H9 (cell line): ENCODE measurements at regions not wholly inside any gene's neighbourhood (a gene's known extent, or its start where the extent isn't known, plus 50 kb on each side); places are given as distances from the start of the nearest gene placed in this dataset.
A peak's percentile ranks its signal among the peaks of the same experiment; 100 is the strongest.

ENCODE experiments used
- DNase-seq: peaks from one replicate; pipeline ENCODE4 v3.0.0-alpha.2; 2017
- H2AFZ ChIP-seq: one replicate; pipeline ENCODE4 v1.6.1; 2013; ENCODE audit warnings: mild to moderate bottlenecking, low read length, control low read depth, moderate library complexity
- H2AK5ac ChIP-seq: 2 replicates; pipeline ENCODE4 v1.6.1; 2013; ENCODE audit warnings: low read length, control low read depth, mixed read lengths; ENCODE audit not compliant: insufficient read length
- H2BK120ac ChIP-seq: one replicate; pipeline ENCODE4 v1.6.1; 2013; ENCODE audit warnings: low read depth, mild to moderate bottlenecking, low read length, control low read depth, inconsistent platforms; ENCODE audit not compliant: poor library complexity, severe bottlenecking
- H2BK12ac ChIP-seq: 2 replicates; pipeline ENCODE4 v1.6.1; 2013; ENCODE audit warnings: low read length, control low read depth, mixed read lengths, low read depth; ENCODE audit not compliant: insufficient read length
- H2BK15ac ChIP-seq: 2 replicates; pipeline ENCODE4 v1.6.1; 2013; ENCODE audit warnings: low read depth, low read length, control low read depth
- H2BK20ac ChIP-seq: one replicate; pipeline ENCODE4 v1.6.1; 2013; ENCODE audit warnings: low read depth, mild to moderate bottlenecking, low read length, control low read depth, inconsistent platforms; ENCODE audit not compliant: poor library complexity, severe bottlenecking
- H2BK5ac ChIP-seq: 2 replicates; pipeline ENCODE4 v1.6.1; 2013; ENCODE audit warnings: low read length, control low read depth, mixed read lengths; ENCODE audit not compliant: insufficient read length
- H3K14ac ChIP-seq: 2 replicates; pipeline ENCODE4 v1.6.1; 2013; ENCODE audit warnings: low read length, control low read depth; ENCODE audit not compliant: insufficient read depth
- H3K18ac ChIP-seq: 2 replicates; pipeline ENCODE4 v1.6.1; 2013; ENCODE audit warnings: low read depth, mild to moderate bottlenecking, mixed read lengths, low read length, control low read depth; ENCODE audit not compliant: insufficient read length
- H3K23ac ChIP-seq: 2 replicates; pipeline ENCODE4 v1.6.1; 2013; ENCODE audit warnings: low read length, control low read depth, mixed read lengths, low read depth; ENCODE audit not compliant: insufficient read length
- H3K23me2 ChIP-seq: 2 replicates; pipeline ENCODE4 v1.6.1; 2013; ENCODE audit warnings: low read depth, mild to moderate bottlenecking, mixed read lengths, low read length, control low read depth; ENCODE audit not compliant: insufficient read length, poor library complexity, severe bottlenecking
- H3K27ac ChIP-seq: 2 replicates; pipeline ENCODE4 v1.5.1; 2013; ENCODE audit warnings: low read length, control low read depth, mixed read lengths, low read depth; ENCODE audit not compliant: insufficient read length
- H3K27me3 ChIP-seq: 2 replicates; pipeline ENCODE4 v1.6.1; 2013; ENCODE audit warnings: low read length, control low read depth, inconsistent platforms; ENCODE audit not compliant: insufficient read depth
- H3K4ac ChIP-seq: 2 replicates; pipeline ENCODE4 v1.6.1; 2013; ENCODE audit warnings: low read depth, mild to moderate bottlenecking, control low read depth, inconsistent platforms, low read length, moderate library complexity
- H3K4me1 ChIP-seq: 2 replicates; pipeline ENCODE4 v1.6.1; 2013; ENCODE audit warnings: low read length, control low read depth, inconsistent platforms; ENCODE audit not compliant: insufficient read depth
- H3K4me2 ChIP-seq: 2 replicates; pipeline ENCODE4 v1.6.1; 2013; ENCODE audit warnings: low read length, control low read depth, mixed read lengths; ENCODE audit not compliant: insufficient read length, insufficient read depth
- H3K56ac ChIP-seq: 2 replicates; pipeline ENCODE4 v1.6.1; 2013; ENCODE audit warnings: low read depth, mild to moderate bottlenecking, mixed read lengths, low read length, control low read depth; ENCODE audit not compliant: insufficient read length
- H3K79me1 ChIP-seq: 2 replicates; pipeline ENCODE4 v1.6.1; 2013; ENCODE audit warnings: low read depth, mild to moderate bottlenecking, moderate library complexity, low read length, control low read depth, inconsistent platforms; ENCODE audit not compliant: insufficient read depth, poor library complexity, severe bottlenecking
- H3K79me2 ChIP-seq: 2 replicates; pipeline ENCODE4 v1.6.1; 2013; ENCODE audit warnings: low read length, control low read depth, inconsistent platforms; ENCODE audit not compliant: insufficient read depth
- H3K9ac ChIP-seq: 2 replicates; pipeline ENCODE4 v1.6.1; 2013; ENCODE audit warnings: low read length, control low read depth, mixed read lengths; ENCODE audit not compliant: insufficient read length; ENCODE audit errors: extremely low read depth
- H3K9me3 ChIP-seq: one replicate; pipeline ENCODE4 v1.6.1; 2013; ENCODE audit warnings: low read depth, low read length, inconsistent platforms; ENCODE audit not compliant: control insufficient read depth
- H3T11ph ChIP-seq: one replicate; pipeline ENCODE4 v1.6.1; 2013; ENCODE audit warnings: mild to moderate bottlenecking, low read length, control low read depth, inconsistent platforms
- H4K20me1 ChIP-seq: one replicate; pipeline ENCODE4 v1.6.1; 2013; ENCODE audit not compliant: control insufficient read depth, insufficient read length, insufficient read depth
- H4K5ac ChIP-seq: 2 replicates; pipeline ENCODE4 v1.6.1; 2013; ENCODE audit warnings: low read depth, mild to moderate bottlenecking, mixed read lengths, low read length, control low read depth; ENCODE audit not compliant: insufficient read length
- H4K8ac ChIP-seq: replicated peaks from 2 replicates; pipeline ENCODE4 v1.6.1; 2013; ENCODE audit warnings: low read length, control low read depth, mixed read lengths, low read depth; ENCODE audit not compliant: insufficient read length
- H4K91ac ChIP-seq: 2 replicates; pipeline ENCODE4 v1.6.1; 2013; ENCODE audit warnings: low read depth, mild to moderate bottlenecking, moderate library complexity, mixed read lengths, low read length, control low read depth; ENCODE audit not compliant: insufficient read length
- H3K27ac Mint-ChIP-seq, 3 experiments: 2 replicates in 2 of 3; 3 replicates in 1 of 3; pipeline ENCODE4 v1.8.0; 2020 to 2021; ENCODE audit warnings: mixed read lengths in 3 of 3, mild to moderate bottlenecking in 1 of 3, moderate library complexity in 1 of 3
- H3K27me3 Mint-ChIP-seq: 2 replicates; pipeline ENCODE4 v1.8.0; 2021; ENCODE audit warnings: low read depth, mild to moderate bottlenecking, moderate library complexity, mixed read lengths
- H3K36me3 Mint-ChIP-seq, 3 experiments: 2 replicates in 2 of 3; 3 replicates in 1 of 3; pipeline ENCODE4 v1.8.0; 2020 to 2021; ENCODE audit warnings: low read depth in 3 of 3, mixed read lengths in 3 of 3; ENCODE audit not compliant: insufficient read depth in 1 of 3
- H3K4me1 Mint-ChIP-seq, 2 experiments: 2 replicates each; pipeline ENCODE4 v1.8.0; 2020; ENCODE audit warnings: mixed read lengths in 2 of 2
- H3K4me3 Mint-ChIP-seq, 2 experiments: 2 replicates in 1 of 2; 3 replicates in 1 of 2; pipeline ENCODE4 v1.8.0; 2020 to 2021; ENCODE audit warnings: mild to moderate bottlenecking in 2 of 2, mixed read lengths in 2 of 2, moderate library complexity in 1 of 2
- H3K9me3 Mint-ChIP-seq, 2 experiments: 2 replicates in 1 of 2; 3 replicates in 1 of 2; pipeline ENCODE4 v1.8.0; 2020; ENCODE audit warnings: mild to moderate bottlenecking in 2 of 2, mixed read lengths in 2 of 2, moderate library complexity in 1 of 2
- WGBS: extraction: QIAGEN DNeasy Blood & Tissue Kit; methylation state at CpG from one replicate; pipeline ENCODE4 v1.1.7; 2013; ENCODE audit warnings: missing lambda C conversion rate, low lambda C conversion rate, mixed read lengths; ENCODE audit not compliant: insufficient read length; ENCODE audit errors: extremely low coverage; 5-methylcytosine and 5-hydroxymethylcytosine counted together
- TF ChIP-seq, protein P1 (sequence below): fragments of 200-600 bp; sonication (generic); conservative IDR thresholded peaks from 3 replicates; pipeline ENCODE4 v1.8.0; 2021; ENCODE audit warnings: antibody characterized with exemption, mild to moderate bottlenecking

DNA sequence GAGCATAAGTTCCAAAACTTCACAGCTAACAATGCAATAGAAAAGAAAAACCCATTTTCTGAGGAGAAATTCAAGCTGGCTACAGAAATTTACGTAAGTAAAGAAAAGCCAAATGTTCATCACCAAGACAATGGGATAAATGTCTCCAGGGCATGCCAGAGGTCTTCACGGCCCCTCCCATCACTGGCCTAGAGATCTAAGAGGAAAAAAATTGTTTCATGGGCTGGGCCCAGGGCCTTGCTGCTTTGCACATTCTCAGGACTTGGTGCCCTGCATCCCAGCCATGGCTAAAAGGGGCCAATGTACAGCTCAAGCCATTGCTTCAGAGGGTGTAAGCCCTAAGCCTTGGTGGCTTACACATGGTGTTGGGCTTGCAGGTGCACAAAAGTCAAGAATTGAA, 443.6 kb downstream of the ELAVL2 start:
- Histone ChIP-seq H2BK20ac (no peak overlapping the region), H2AFZ (no peak overlapping the region), H2BK12ac (no peak overlapping the region), H3K27ac (no peak overlapping the region), H4K8ac (no peak overlapping the region), H4K20me1 (no peaks in the 10 kb centered on the region), H2BK120ac (no peak overlapping the region), H3K9me3 (no peaks in the 10 kb centered on the region), H3K23ac (no peak overlapping the region), H3K14ac (no peak overlapping the region), H3T11ph (no peak overlapping the region), H3K4me1 (peaks cover 2% of the 10 kb centered on the region; the same call in 1 of the 2 replicates), H3K79me1 (no peaks in the 10 kb centered on the region), H4K91ac (no peak overlapping the region), H3K79me2 (no peaks in the 10 kb centered on the region), H2BK15ac (no peak overlapping the region; the same call in 1 of the 2 replicates), H2BK5ac (no peak overlapping the region), H4K5ac (no peak overlapping the region), H3K9ac (no peak overlapping the region), H3K27me3 (no peaks in the 10 kb centered on the region), H2AK5ac (no peak overlapping the region), H3K4me2 (no peak overlapping the region), H3K56ac (no peak overlapping the region), H3K23me2 (no peaks in the 10 kb centered on the region), H3K18ac (no peak overlapping the region), H3K4ac (no peak overlapping the region)
- no peaks in the 10 kb centered on the region for H3K27me3 Mint-ChIP-seq
- H3K4me3 Mint-ChIP-seq = no peak overlapping the region
- TF ChIP-seq, protein P1, sequence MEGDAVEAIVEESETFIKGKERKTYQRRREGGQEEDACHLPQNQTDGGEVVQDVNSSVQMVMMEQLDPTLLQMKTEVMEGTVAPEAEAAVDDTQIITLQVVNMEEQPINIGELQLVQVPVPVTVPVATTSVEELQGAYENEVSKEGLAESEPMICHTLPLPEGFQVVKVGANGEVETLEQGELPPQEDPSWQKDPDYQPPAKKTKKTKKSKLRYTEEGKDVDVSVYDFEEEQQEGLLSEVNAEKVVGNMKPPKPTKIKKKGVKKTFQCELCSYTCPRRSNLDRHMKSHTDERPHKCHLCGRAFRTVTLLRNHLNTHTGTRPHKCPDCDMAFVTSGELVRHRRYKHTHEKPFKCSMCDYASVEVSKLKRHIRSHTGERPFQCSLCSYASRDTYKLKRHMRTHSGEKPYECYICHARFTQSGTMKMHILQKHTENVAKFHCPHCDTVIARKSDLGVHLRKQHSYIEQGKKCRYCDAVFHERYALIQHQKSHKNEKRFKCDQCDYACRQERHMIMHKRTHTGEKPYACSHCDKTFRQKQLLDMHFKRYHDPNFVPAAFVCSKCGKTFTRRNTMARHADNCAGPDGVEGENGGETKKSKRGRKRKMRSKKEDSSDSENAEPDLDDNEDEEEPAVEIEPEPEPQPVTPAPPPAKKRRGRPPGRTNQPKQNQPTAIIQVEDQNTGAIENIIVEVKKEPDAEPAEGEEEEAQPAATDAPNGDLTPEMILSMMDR = no peak
- H3K4me1 Mint-ChIP-seq = peaks cover 11 to 13% of the 10 kb centered on the region in 2 experiments
- H3K27ac Mint-ChIP-seq = no peak overlapping the region; a peak in 1 of 7 replicates
- H3K36me3 Mint-ChIP-seq = peaks cover 0 to 15% (median 3%) of the 10 kb centered on the region in 3 experiments; a peak in 5 of 7 replicates
- WGBS = no CpG with 5 or more reads among the region's 2 CpGs
- H3K9me3 Mint-ChIP-seq = peaks cover 4 to 8% of the 10 kb centered on the region in 2 experiments; a peak in 3 of 5 replicates
- peak; percentile 29 for DNase-seq
